ENCODE measurements at regions not wholly inside any gene's neighbourhood (a gene's known extent, or its start where the extent isn't known, plus 50 kb on each side); places are given as distances from the start of the nearest gene placed in this dataset.

- H3K36me3 ChIP-seq (ENCODE audit: control insufficient read depth, insufficient read depth, low read length) = no peaks in the 10 kb centered on the region
- H3K4me3 ChIP-seq (ENCODE audit: extremely low read depth, insufficient read depth, low read length, poor library complexity, severe bottlenecking) = no peak overlapping the region
- 70% methylated on average over 2 of the region's 4 CpGs; no CpG with 5 or more reads in 1 of the 2 experiments for WGBS, 2 experiments (ENCODE audit: insufficient coverage in 2 of 2)
- H3K4me1 ChIP-seq (ENCODE audit: control insufficient read depth, insufficient read depth, low read length, poor library complexity, severe bottlenecking) = peaks cover 29% of the 10 kb centered on the region
- H3K27ac ChIP-seq (ENCODE audit: low read depth, low read length, severe bottlenecking) = no peak overlapping the region
- no peaks in the 10 kb centered on the region for H3K9me3 ChIP-seq (ENCODE audit: control insufficient read depth, low read length)
These were observed 152.3 kb upstream of the EGLN3 start for GRCh38 chr14:34103176-34103575.

DNA sequence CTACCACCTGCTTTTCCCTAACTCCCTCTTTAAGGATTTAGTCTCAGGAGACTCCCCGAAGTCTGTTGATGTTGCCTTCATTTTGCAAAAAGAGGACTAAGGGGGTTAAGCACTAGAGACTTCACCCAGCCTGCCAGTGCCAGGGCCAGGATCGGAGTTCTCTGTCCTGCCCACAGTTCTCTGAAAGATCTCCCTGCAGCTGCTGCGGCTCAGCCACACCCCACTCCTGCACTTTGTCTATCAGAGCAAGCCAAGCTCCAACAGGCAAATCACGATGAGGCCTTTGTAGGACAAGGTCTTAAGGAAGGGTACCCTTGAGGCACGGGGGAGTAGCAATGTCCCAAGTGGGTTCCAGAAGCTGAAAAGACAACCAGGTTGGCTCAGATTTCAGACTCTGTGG lies 148.8 kb upstream of the EGLN3 start:
- H3K27ac ChIP-seq (ENCODE audit: low read depth, low read length, severe bottlenecking) = no peak overlapping the region
- H3K36me3 ChIP-seq (ENCODE audit: control insufficient read depth, insufficient read depth, low read length) = no peaks in the 10 kb centered on the region
- H3K9me3 ChIP-seq (ENCODE audit: control insufficient read depth, low read length) = no peaks in the 10 kb centered on the region
- WGBS, 2 experiments (ENCODE audit: insufficient coverage in 2 of 2) = 93% methylated on average over 3 to 5 of the region's 5 CpGs
- peaks cover 24% of the 10 kb centered on the region for H3K4me1 ChIP-seq (ENCODE audit: control insufficient read depth, insufficient read depth, low read length, poor library complexity, severe bottlenecking)
- H3K4me3 ChIP-seq (ENCODE audit: extremely low read depth, insufficient read depth, low read length, poor library complexity, severe bottlenecking) = no peak overlapping the region

- H3K9me3 ChIP-seq (ENCODE audit: control insufficient read depth, low read length) = no peaks in the 10 kb centered on the region
- no peak overlapping the region for H3K4me3 ChIP-seq (ENCODE audit: extremely low read depth, insufficient read depth, low read length, poor library complexity, severe bottlenecking)
- peaks cover 21% of the 10 kb centered on the region for H3K4me1 ChIP-seq (ENCODE audit: control insufficient read depth, insufficient read depth, low read length, poor library complexity, severe bottlenecking)
- no peaks in the 10 kb centered on the region for H3K36me3 ChIP-seq (ENCODE audit: control insufficient read depth, insufficient read depth, low read length)
- H3K27ac ChIP-seq (ENCODE audit: low read depth, low read length, severe bottlenecking) = no peak overlapping the region
These were observed 148.1 kb upstream of the EGLN3 start for GRCh38 chr14:34098985-34099349.

DNA sequence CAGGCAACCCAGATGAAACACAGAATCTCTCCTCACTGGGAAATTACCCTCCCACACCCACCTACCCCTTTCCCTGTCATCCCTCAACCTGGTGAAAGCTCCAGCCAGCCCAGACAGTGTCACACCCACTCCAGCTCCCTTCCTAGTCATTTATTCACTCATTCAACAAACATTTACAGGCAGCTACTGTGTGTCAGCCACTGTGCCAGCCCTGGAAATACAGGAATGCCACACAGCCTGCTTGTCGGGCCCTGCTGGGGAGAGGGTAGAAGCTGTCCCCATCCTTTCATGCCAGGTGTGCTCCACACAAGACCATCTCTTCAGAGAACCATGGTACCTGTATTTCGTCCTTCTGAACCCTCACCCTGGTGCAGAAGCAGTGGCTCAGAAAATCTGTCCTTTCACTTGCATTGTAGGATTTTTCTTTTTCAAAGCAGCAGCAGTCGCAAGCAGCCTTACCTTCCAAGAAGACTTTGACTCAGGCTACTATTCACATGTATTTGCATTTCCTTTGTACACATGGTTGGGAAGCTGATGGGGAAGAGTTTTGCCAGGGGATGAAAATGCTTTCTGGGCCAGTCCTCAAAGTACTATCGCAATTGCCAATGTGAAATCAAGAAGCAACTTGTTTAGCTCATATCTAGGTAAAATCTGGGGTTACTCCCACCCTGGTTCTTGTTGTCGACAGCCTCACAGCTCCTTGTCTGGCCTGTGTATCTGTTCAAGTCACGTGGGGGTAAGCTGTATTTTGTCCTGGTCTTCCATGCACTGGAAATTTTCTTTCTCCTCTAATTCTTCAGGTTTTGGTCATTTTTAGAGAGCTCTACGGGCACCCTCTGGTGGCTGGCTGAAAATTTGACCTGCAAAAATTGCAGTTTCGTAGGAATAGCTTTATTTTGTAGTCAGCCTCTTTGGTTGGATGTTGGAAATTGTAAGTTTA lies 147.4 kb upstream of the EGLN3 start:
- no peak overlapping the region for H3K27ac ChIP-seq (ENCODE audit: low read depth, low read length, severe bottlenecking)
- H3K4me1 ChIP-seq (ENCODE audit: control insufficient read depth, insufficient read depth, low read length, poor library complexity, severe bottlenecking) = peaks cover 16% of the 10 kb centered on the region
- 57% methylated on average over 4 to 8 of the region's 8 CpGs for WGBS, 2 experiments (ENCODE audit: insufficient coverage in 2 of 2)
- no peaks in the 10 kb centered on the region for H3K9me3 ChIP-seq (ENCODE audit: control insufficient read depth, low read length)
- H3K4me3 ChIP-seq (ENCODE audit: extremely low read depth, insufficient read depth, low read length, poor library complexity, severe bottlenecking) = no peak overlapping the region
- H3K36me3 ChIP-seq (ENCODE audit: control insufficient read depth, insufficient read depth, low read length) = no peaks in the 10 kb centered on the region

- no peak overlapping the region for H3K27ac ChIP-seq (ENCODE audit: low read depth, low read length, severe bottlenecking)
- peaks cover 10% of the 10 kb centered on the region for H3K4me1 ChIP-seq (ENCODE audit: control insufficient read depth, insufficient read depth, low read length, poor library complexity, severe bottlenecking)
- H3K9me3 ChIP-seq (ENCODE audit: control insufficient read depth, low read length) = no peaks in the 10 kb centered on the region
- H3K36me3 ChIP-seq (ENCODE audit: control insufficient read depth, insufficient read depth, low read length) = no peaks in the 10 kb centered on the region
- WGBS, 2 experiments (ENCODE audit: insufficient coverage in 2 of 2) = 97 to 100% methylated on average over 6 to 9 of the region's 9 CpGs
- H3K4me3 ChIP-seq (ENCODE audit: extremely low read depth, insufficient read depth, low read length, poor library complexity, severe bottlenecking) = no peak overlapping the region
These were observed 146.8 kb upstream of the EGLN3 start for GRCh38 chr14:34097644-34098043.

GRCh38 chr14:34094384-34094783 lies 143.5 kb upstream of the EGLN3 start:
- Histone ChIP-seq H3K9me3 (ENCODE audit: control insufficient read depth, low read length) (no peaks in the 10 kb centered on the region), H3K4me3 (ENCODE audit: extremely low read depth, insufficient read depth, low read length, poor library complexity, severe bottlenecking) (no peak overlapping the region), H3K36me3 (ENCODE audit: control insufficient read depth, insufficient read depth, low read length) (no peaks in the 10 kb centered on the region), H3K27ac (ENCODE audit: low read depth, low read length, severe bottlenecking) (no peak overlapping the region), H3K4me1 (ENCODE audit: control insufficient read depth, insufficient read depth, low read length, poor library complexity, severe bottlenecking) (peaks cover 7% of the 10 kb centered on the region)

DNA sequence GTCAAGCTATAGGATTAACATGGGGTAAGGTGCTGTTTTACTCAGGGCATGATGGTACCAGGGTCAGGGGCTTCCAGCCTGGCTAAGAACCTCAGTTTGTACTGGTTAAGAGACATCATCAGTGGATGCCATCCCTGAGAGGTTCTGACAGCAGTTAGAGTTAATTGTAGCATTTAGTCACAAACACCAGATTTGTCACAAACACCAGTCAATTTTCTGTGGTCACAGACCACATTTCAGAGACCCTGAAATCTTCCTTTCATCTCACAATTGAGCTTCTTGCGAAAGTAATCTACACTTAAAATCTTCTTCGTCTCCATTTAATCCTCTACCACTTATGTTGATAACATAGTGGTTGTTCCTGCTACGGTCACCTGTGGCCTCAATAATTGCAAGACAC lies 143.0 kb upstream of the EGLN3 start:
- Histone ChIP-seq H3K4me1 (ENCODE audit: control insufficient read depth, insufficient read depth, low read length, poor library complexity, severe bottlenecking) (peaks cover 7% of the 10 kb centered on the region), H3K27ac (ENCODE audit: low read depth, low read length, severe bottlenecking) (no peak overlapping the region), H3K4me3 (ENCODE audit: extremely low read depth, insufficient read depth, low read length, poor library complexity, severe bottlenecking) (no peak overlapping the region), H3K9me3 (ENCODE audit: control insufficient read depth, low read length) (no peaks in the 10 kb centered on the region), H3K36me3 (ENCODE audit: control insufficient read depth, insufficient read depth, low read length) (no peaks in the 10 kb centered on the region)
- WGBS, 2 experiments (ENCODE audit: insufficient coverage in 2 of 2) = 90% methylated on average over 3 of the region's 3 CpGs; no CpG with 5 or more reads in 1 of the 2 experiments

DNA sequence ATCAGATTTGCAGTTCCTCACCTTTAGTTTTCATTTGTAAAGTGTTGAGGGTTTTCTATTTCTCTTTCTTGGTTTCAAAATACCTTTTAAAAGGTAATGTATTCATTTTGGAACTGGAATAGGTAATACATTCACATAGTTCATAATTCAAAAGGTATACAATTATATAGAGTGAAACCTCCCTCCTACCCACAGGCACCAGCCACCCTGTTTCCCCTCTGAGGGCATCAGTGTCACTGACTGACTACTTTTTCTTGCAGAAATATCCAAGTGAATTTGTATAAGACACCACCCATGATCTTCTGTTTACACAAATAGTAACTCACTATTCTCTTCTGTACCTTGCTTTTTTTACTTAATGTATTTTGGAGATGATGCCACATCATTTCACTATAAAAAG lies 139.6 kb upstream of the EGLN3 start:
- Histone ChIP-seq H3K9me3 (ENCODE audit: control insufficient read depth, low read length) (no peaks in the 10 kb centered on the region), H3K27ac (ENCODE audit: low read depth, low read length, severe bottlenecking) (no peak overlapping the region), H3K4me1 (ENCODE audit: control insufficient read depth, insufficient read depth, low read length, poor library complexity, severe bottlenecking) (no peaks in the 10 kb centered on the region), H3K4me3 (ENCODE audit: extremely low read depth, insufficient read depth, low read length, poor library complexity, severe bottlenecking) (no peak overlapping the region), H3K36me3 (ENCODE audit: control insufficient read depth, insufficient read depth, low read length) (no peaks in the 10 kb centered on the region)

DNA sequence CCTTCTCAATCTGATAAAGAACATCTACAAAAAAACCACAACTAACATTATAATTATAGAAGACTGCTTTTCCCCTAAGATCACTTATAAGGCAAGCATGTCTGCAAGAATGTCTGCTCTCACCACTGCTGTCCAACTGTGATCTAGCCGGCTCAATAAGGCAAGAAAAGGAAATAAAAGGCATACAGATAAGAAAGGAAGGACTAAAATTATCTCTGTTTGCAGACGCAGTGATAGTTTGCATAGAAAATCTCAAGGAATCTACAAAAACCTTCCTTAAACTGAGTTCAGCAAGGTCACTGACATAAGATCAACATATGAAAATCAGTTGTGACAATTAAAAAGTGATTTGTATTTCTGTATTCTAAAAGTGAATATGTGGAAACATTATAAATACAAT lies 138.0 kb upstream of the EGLN3 start:
- no peak overlapping the region for H3K4me3 ChIP-seq (ENCODE audit: extremely low read depth, insufficient read depth, low read length, poor library complexity, severe bottlenecking)
- H3K4me1 ChIP-seq (ENCODE audit: control insufficient read depth, insufficient read depth, low read length, poor library complexity, severe bottlenecking) = no peaks in the 10 kb centered on the region
- H3K36me3 ChIP-seq (ENCODE audit: control insufficient read depth, insufficient read depth, low read length) = no peaks in the 10 kb centered on the region
- WGBS, 2 experiments (ENCODE audit: insufficient coverage in 2 of 2) = 100% methylated on average over 1 of the region's 2 CpGs; no CpG with 5 or more reads in 1 of the 2 experiments
- H3K9me3 ChIP-seq (ENCODE audit: control insufficient read depth, low read length) = no peaks in the 10 kb centered on the region
- no peak overlapping the region for H3K27ac ChIP-seq (ENCODE audit: low read depth, low read length, severe bottlenecking)

DNA sequence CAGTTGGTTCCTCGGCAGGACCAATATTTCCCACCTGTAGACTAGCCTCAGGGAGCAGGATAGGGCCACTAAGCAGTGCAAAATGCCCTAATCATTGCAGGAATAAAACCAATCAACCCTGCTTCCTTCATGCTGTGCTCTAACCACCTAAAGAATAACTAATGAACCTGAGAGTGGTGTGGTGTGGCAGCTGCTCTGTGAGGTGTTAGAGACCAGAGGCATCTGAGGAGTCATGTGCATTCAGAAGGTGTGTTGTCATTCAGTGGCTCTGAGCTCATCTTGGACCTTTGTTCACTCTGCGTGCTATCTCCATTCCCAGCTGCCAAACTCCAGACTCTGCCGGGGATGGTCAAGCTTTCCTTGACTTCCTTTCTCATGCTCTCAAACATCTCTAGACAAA lies 136.7 kb upstream of the EGLN3 start:
- no peak overlapping the region for H3K4me3 ChIP-seq (ENCODE audit: extremely low read depth, insufficient read depth, low read length, poor library complexity, severe bottlenecking)
- H3K4me1 ChIP-seq (ENCODE audit: control insufficient read depth, insufficient read depth, low read length, poor library complexity, severe bottlenecking) = no peaks in the 10 kb centered on the region
- H3K27ac ChIP-seq (ENCODE audit: low read depth, low read length, severe bottlenecking) = no peak overlapping the region
- 84 to 96% methylated on average over 3 of the region's 3 CpGs for WGBS, 2 experiments (ENCODE audit: insufficient coverage in 2 of 2)
- H3K9me3 ChIP-seq (ENCODE audit: control insufficient read depth, low read length) = no peaks in the 10 kb centered on the region
- H3K36me3 ChIP-seq (ENCODE audit: control insufficient read depth, insufficient read depth, low read length) = no peaks in the 10 kb centered on the region

DNA sequence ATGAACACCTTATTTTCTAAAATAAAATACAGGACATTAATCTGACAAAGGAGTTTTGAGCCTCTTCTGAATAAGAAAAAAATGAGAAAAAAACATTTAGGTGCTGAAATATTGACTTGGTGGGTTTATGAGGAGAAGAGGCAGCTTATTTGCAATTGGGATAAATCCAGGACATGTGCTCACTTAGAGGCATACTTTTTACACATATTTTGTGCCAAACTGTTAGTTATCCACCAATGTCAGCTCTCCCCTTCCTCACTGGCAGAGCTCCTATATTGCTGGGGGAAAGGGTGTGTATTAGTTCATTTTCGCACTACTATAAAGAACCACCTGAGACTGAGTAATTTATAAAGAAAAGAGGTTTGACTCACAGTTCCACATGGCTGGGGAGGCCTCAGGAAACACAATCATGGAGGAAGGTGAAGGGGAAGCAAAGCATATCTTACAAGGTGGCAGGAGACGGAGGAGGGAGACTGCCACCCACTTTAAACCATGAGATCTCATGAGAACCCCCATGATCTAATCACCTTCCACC lies 135.4 kb upstream of the EGLN3 start:
- no CpG with 5 or more reads among the region's 2 CpGs for WGBS, 2 experiments (ENCODE audit: insufficient coverage in 2 of 2)
- Histone ChIP-seq H3K4me3 (ENCODE audit: extremely low read depth, insufficient read depth, low read length, poor library complexity, severe bottlenecking) (no peak overlapping the region), H3K9me3 (ENCODE audit: control insufficient read depth, low read length) (no peaks in the 10 kb centered on the region), H3K4me1 (ENCODE audit: control insufficient read depth, insufficient read depth, low read length, poor library complexity, severe bottlenecking) (peaks cover 11% of the 10 kb centered on the region), H3K36me3 (ENCODE audit: control insufficient read depth, insufficient read depth, low read length) (no peaks in the 10 kb centered on the region), H3K27ac (ENCODE audit: low read depth, low read length, severe bottlenecking) (no peak overlapping the region)
